IMR-90 (cell line): ENCODE measurements at regions not wholly inside any gene's neighbourhood (a gene's known extent, or its start where the extent isn't known, plus 50 kb on each side); places are given as distances from the start of the nearest gene placed in this dataset.

Source experiments
- ATAC-seq: fragments of 200-7000 bp; cut with Tn5 transposase; 2 replicates; pipeline ENCODE4 v1.9.1; 2020; ENCODE audit warnings: low read depth, mild to moderate bottlenecking, moderate library complexity
- BruUV-seq: library from RNA; stranded (reverse); fragments of 400-500 nt; replicated peaks from 2 replicates; lab custom pipeline; 2021; lab: Mats Ljungman, UMichigan
- CTCF ChIA-PET: fragments of 300-600 bp; formaldehyde crosslinking; extraction: SDS; loops from one replicate; lab custom pipeline; 2021; ENCODE audit warnings: antibody characterized with exemption; lab: Yijun Ruan, JAX
- POLR2A ChIA-PET: fragments of 300-600 bp; sonication (Branson Sonifier 250); formaldehyde crosslinking; loops from one replicate; lab custom pipeline; 2022; ENCODE audit warnings: antibody characterized with exemption; ENCODE audit not compliant: unreplicated experiment; lab: Charles Lee
- DNase-seq: peaks from one replicate; pipeline ENCODE4 v3.0.0; 2013
- H2AFZ ChIP-seq: replicated peaks from 2 replicates; pipeline ENCODE3; 2013; ENCODE audit warnings: low read length, mild to moderate bottlenecking; ENCODE audit not compliant: poor library complexity
- H2AK5ac ChIP-seq: 2 replicates; pipeline ENCODE4 v1.6.1; 2013; ENCODE audit warnings: low read depth, low read length, inconsistent platforms
- H2AK9ac ChIP-seq: replicated peaks from 2 replicates; pipeline ENCODE3; 2013; ENCODE audit warnings: mild to moderate bottlenecking, low read depth, low read length, moderate library complexity; ENCODE audit not compliant: poor library complexity
- H2BK120ac ChIP-seq: 2 replicates; pipeline ENCODE4 v1.6.1; 2013; ENCODE audit warnings: low read depth, low read length, inconsistent platforms
- H2BK15ac ChIP-seq: 3 replicates; pipeline ENCODE4 v1.6.1; 2013; ENCODE audit warnings: low read depth, low read length, inconsistent platforms
- H2BK20ac ChIP-seq: 2 replicates; pipeline ENCODE4 v1.6.1; 2013; ENCODE audit warnings: low read depth, mild to moderate bottlenecking, inconsistent platforms, low read length, moderate library complexity
- H2BK5ac ChIP-seq: 2 replicates; pipeline ENCODE4 v1.6.1; 2013; ENCODE audit warnings: mild to moderate bottlenecking, low read depth, low read length, inconsistent platforms; ENCODE audit not compliant: poor library complexity, severe bottlenecking
- H3K14ac ChIP-seq: replicated peaks from 2 replicates; pipeline ENCODE4 v1.6.1; 2013; ENCODE audit warnings: low read depth, low read length, inconsistent platforms
- H3K18ac ChIP-seq: 2 replicates; pipeline ENCODE4 v1.6.1; 2013; ENCODE audit warnings: low read depth, low read length, control low read depth
- H3K23ac ChIP-seq: 2 replicates; pipeline ENCODE4 v1.6.1; 2013; ENCODE audit warnings: low read depth, low read length, inconsistent platforms
- H3K27ac ChIP-seq: 2 replicates; pipeline ENCODE4 v1.5.1; 2013; ENCODE audit warnings: mild to moderate bottlenecking, control low read depth, low read length; ENCODE audit not compliant: insufficient read depth
- H3K27me3 ChIP-seq: 2 replicates; pipeline ENCODE4 v1.6.1; 2013; ENCODE audit warnings: low read length; ENCODE audit not compliant: control insufficient read depth, insufficient read depth
- H3K36me3 ChIP-seq: 2 replicates; pipeline ENCODE4 v1.6.1; 2013; ENCODE audit warnings: low read length, mixed read lengths; ENCODE audit not compliant: control insufficient read depth, insufficient read depth
- H3K4ac ChIP-seq: 2 replicates; pipeline ENCODE4 v1.6.1; 2013; ENCODE audit warnings: low read depth, low read length, inconsistent platforms
- H3K4me1 ChIP-seq: 2 replicates; pipeline ENCODE4 v1.6.1; 2013; ENCODE audit warnings: low read length, mixed read lengths; ENCODE audit not compliant: control insufficient read depth, insufficient read depth
- H3K4me2 ChIP-seq: 2 replicates; pipeline ENCODE4 v1.6.1; 2013; ENCODE audit warnings: low read depth, mild to moderate bottlenecking, control low read depth, low read length, moderate library complexity
- H3K4me3 ChIP-seq: 2 replicates; pipeline ENCODE4 v1.5.1; 2013; ENCODE audit warnings: low read depth, mild to moderate bottlenecking, control low read depth, low read length, moderate library complexity; ENCODE audit not compliant: insufficient read depth
- H3K56ac ChIP-seq: 2 replicates; pipeline ENCODE4 v1.6.1; 2013; ENCODE audit warnings: low read length, inconsistent platforms; ENCODE audit not compliant: insufficient read depth; ENCODE audit errors: extremely low read depth
- H3K79me1 ChIP-seq, 2 experiments: 2 replicates each; pipeline ENCODE4 v1.6.1; 2013; ENCODE audit warnings: low read length in 2 of 2, inconsistent platforms in 1 of 2, low read depth in 1 of 2
- H3K9ac ChIP-seq: 2 replicates; pipeline ENCODE4 v1.6.1; 2013; ENCODE audit warnings: low read depth, low read length, control low read depth
- H3K9me1 ChIP-seq: 2 replicates; pipeline ENCODE4 v1.6.1; 2013; ENCODE audit warnings: low read length, inconsistent platforms; ENCODE audit not compliant: insufficient read depth
- H3K9me3 ChIP-seq: 2 replicates; pipeline ENCODE4 v1.6.1; 2013; ENCODE audit warnings: low read length; ENCODE audit not compliant: control insufficient read depth, insufficient read depth
- H4K20me1 ChIP-seq: 2 replicates; pipeline ENCODE4 v1.6.1; 2013; ENCODE audit warnings: low read length, inconsistent platforms; ENCODE audit not compliant: insufficient read depth
- H4K5ac ChIP-seq: 2 replicates; pipeline ENCODE4 v1.6.1; 2013; ENCODE audit warnings: mild to moderate bottlenecking, low read depth, low read length, control low read depth
- H4K8ac ChIP-seq, 2 experiments: 2 replicates each; pipeline ENCODE4 v1.6.1; 2013; ENCODE audit warnings: low read depth in 2 of 2, low read length in 2 of 2, control low read depth in 1 of 2, inconsistent platforms in 1 of 2
- H4K91ac ChIP-seq: 2 replicates; pipeline ENCODE4 v1.6.1; 2013; ENCODE audit warnings: low read depth, low read length, inconsistent platforms; ENCODE audit not compliant: insufficient read depth
- CHD1 ChIP-seq: IDR thresholded peaks from 2 replicates; pipeline ENCODE4 v1.6.1; 2012; ENCODE audit warnings: low read depth, low read length, improper control_type of control experiment
- ELK1 ChIP-seq: fragments of 150-350 bp; IDR thresholded peaks from 2 replicates; pipeline ENCODE4 v1.6.1; 2016; ENCODE audit warnings: low read depth, mild to moderate bottlenecking, low read length, moderate library complexity, borderline replicate concordance
- FOS ChIP-seq: fragments of 150-350 bp; IDR thresholded peaks from 2 replicates; pipeline ENCODE4 v1.6.1; 2016; ENCODE audit warnings: low read depth, low read length
- NFE2L2 ChIP-seq: fragments of 150-350 bp; IDR thresholded peaks from 2 replicates; pipeline ENCODE4 v1.6.1; 2016; ENCODE audit warnings: low read depth, mild to moderate bottlenecking, low read length
- POLR2A ChIP-seq: IDR thresholded peaks from 2 replicates; pipeline ENCODE4 v1.6.1; 2012; ENCODE audit warnings: mild to moderate bottlenecking, low read depth, low read length
- RAD21 ChIP-seq: IDR thresholded peaks from 2 replicates; pipeline ENCODE4 v1.6.1; 2012; ENCODE audit warnings: low read length, improper control_type of control experiment
- RCOR1 ChIP-seq: IDR thresholded peaks from 2 replicates; pipeline ENCODE4 v1.6.1; 2012; ENCODE audit warnings: mild to moderate bottlenecking, low read length, improper control_type of control experiment; ENCODE audit not compliant: insufficient replicate concordance
- RFX5 ChIP-seq: IDR thresholded peaks from 2 replicates; pipeline ENCODE4 v1.8.0; 2012; ENCODE audit warnings: low read depth, mild to moderate bottlenecking, low read length, moderate library complexity
- SMC3 ChIP-seq: fragments of 150-350 bp; IDR thresholded peaks from 2 replicates; pipeline ENCODE4 v1.6.1; 2016; ENCODE audit warnings: low read depth, mild to moderate bottlenecking, antibody characterized with exemption, low read length, moderate library complexity
- USF2 ChIP-seq: fragments of 150-350 bp; IDR thresholded peaks from 2 replicates; pipeline ENCODE4 v1.6.1; 2017; ENCODE audit warnings: mild to moderate bottlenecking, antibody characterized with exemption, low read length, low read depth
- dilution Hi-C: fragments of 300-500 bp; cut with HindIII; formaldehyde crosslinking; loops from one replicate; pipeline ENCODE4 v1.14.3; 2018; ENCODE audit warnings: low sequenced_read_pairs; ENCODE audit not compliant: unreplicated experiment
- in situ Hi-C: fragments of 300-500 bp; cut with MboI; formaldehyde crosslinking; loops from 3 replicates; pipeline ENCODE4 v1.14.3; 2019; ENCODE audit warnings: low sequenced_read_pairs, inconsistent platforms, mixed read lengths
- intact Hi-C: fragments of 100-400 bp; cut with micrococcal nuclease; formaldehyde crosslinking; loops from 2 replicates; pipeline ENCODE4 v1.10.0; 2022

- H4K8ac ChIP-seq: no peak overlapping the region
- H3K36me3 ChIP-seq: no peaks in the 10 kb centered on the region
- no peak overlapping the region for H3K4me3 ChIP-seq
- dilution Hi-C loops (no loop called here), in situ Hi-C loops (no loop called here), intact Hi-C loops (no loop called here)
- H3K56ac ChIP-seq: no peak overlapping the region
- H3K27me3 ChIP-seq: no peaks in the 10 kb centered on the region
- H2BK15ac ChIP-seq: no peak overlapping the region
- H2AK9ac ChIP-seq: no peak overlapping the region
- ATAC-seq (no peak), DNase-seq (no peak)
- no peak overlapping the region for H2AK5ac ChIP-seq
- no peak overlapping the region for H4K5ac ChIP-seq
- H3K9me3 ChIP-seq: no peaks in the 10 kb centered on the region
- no peak overlapping the region for H2BK20ac ChIP-seq
- no peak overlapping the region for H3K9ac ChIP-seq
- H3K79me1 ChIP-seq: no peaks in the 10 kb centered on the region
- H3K9me1 ChIP-seq: no peaks in the 10 kb centered on the region
- no peak overlapping the region for H3K14ac ChIP-seq
- H3K23ac ChIP-seq: no peak overlapping the region
- no peak overlapping the region for H2BK5ac ChIP-seq
- ChIA-PET POLR2A (no interaction called here), CTCF (no interaction called here)
- H2AFZ ChIP-seq: no peak overlapping the region
- H2BK120ac ChIP-seq: no peak overlapping the region
- no peak overlapping the region for H3K18ac ChIP-seq
- H3K4me2 ChIP-seq: no peak overlapping the region
- H4K91ac ChIP-seq: no peak overlapping the region
- H3K4me1 ChIP-seq: no peaks in the 10 kb centered on the region
- no TSS peak for BruUV-seq
- H4K20me1 ChIP-seq: no peaks in the 10 kb centered on the region
- H3K4ac ChIP-seq: no peak overlapping the region
- no peak overlapping the region for H3K27ac ChIP-seq
- no peak for TF ChIP-seq POLR2A
- no peak for TF ChIP-seq SMC3
- no peak for TF ChIP-seq NFE2L2
- TF ChIP-seq ELK1: no peak
- TF ChIP-seq CHD1: no peak
- no peak for TF ChIP-seq USF2
- no peak for TF ChIP-seq RFX5
- TF ChIP-seq RAD21: no peak
- TF ChIP-seq RCOR1: no peak
- TF ChIP-seq FOS: no peak
Measured at GRCh38 chr5:125890511-125890931, 532.7 kb upstream of the GRAMD2B start.
